Natural killer cell treated with Interleukin-12 subunit alpha and Interleukin-12 subunit beta and Interleukin-15 and Interleukin-18, amount 100 ng/mL, for 72 hours (primary cell): ENCODE measurements at regions not wholly inside any gene's neighbourhood (a gene's known extent, or its start where the extent isn't known, plus 50 kb on each side); places are given as distances from the start of the nearest gene placed in this dataset.

Source experiments
- ATAC-seq, 2 donors: fragments of 150-1000 bp; cut with Tn5 transposase in 1 of 2; sonication (Bioruptor Pico), chemical (Tn5 transposase) in 1 of 2; 2 replicates each; pipeline ENCODE4 v1.10.0; 2021
- DNase-seq: peaks from one replicate; pipeline ENCODE4 v3.0.0; 2022; ENCODE audit warnings: low spot score
- H3K27ac Mint-ChIP-seq, 2 donors: 1 replicate in 1 of 2; 2 replicates in 1 of 2; pipeline ENCODE4 v1.8.0; 2022; ENCODE audit warnings: mixed read lengths in 2 of 2, mild to moderate bottlenecking in 1 of 2, moderate library complexity in 1 of 2
- H3K27me3 Mint-ChIP-seq, 2 donors: 1 replicate in 1 of 2; 2 replicates in 1 of 2; pipeline ENCODE4 v1.8.0; 2022; ENCODE audit warnings: mixed read lengths in 2 of 2
- H3K36me3 Mint-ChIP-seq: one replicate; pipeline ENCODE4 v1.8.0; 2022; ENCODE audit warnings: mixed read lengths
- H3K4me1 Mint-ChIP-seq, 2 donors: 1 replicate in 1 of 2; 2 replicates in 1 of 2; pipeline ENCODE4 v1.8.0; 2022; ENCODE audit warnings: low read depth in 2 of 2, mixed read lengths in 2 of 2, mild to moderate bottlenecking in 1 of 2
- H3K4me3 Mint-ChIP-seq: one replicate; pipeline ENCODE4 v1.8.0; 2022; ENCODE audit warnings: mixed read lengths
- H3K9me3 Mint-ChIP-seq: 2 replicates; pipeline ENCODE4 v1.8.0; 2022; ENCODE audit warnings: mixed read lengths

DNA sequence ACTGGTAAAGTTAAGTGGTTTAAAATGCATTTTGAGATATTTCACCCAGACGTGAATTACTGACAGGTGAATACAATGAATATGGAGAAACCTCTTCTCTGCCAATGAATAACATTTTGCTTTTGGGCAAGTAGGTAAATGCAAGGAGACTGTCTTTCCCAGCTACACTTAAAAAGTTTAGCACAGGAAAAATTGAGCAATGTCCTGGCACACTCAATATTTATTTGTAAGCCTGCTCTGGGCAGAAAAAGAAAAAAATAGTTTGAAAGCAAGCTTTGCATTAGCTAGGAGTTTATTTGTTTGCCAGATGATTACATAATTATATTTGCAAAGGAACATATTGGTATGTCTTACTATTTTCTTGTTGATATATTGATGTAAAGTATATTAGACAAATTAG, 624.2 kb downstream of the ACTR3B start:
- Mint-ChIP-seq H3K27ac (no peak overlapping the region), H3K4me3 (no peak overlapping the region), H3K27me3 (peaks cover 0 to 5% of the 10 kb centered on the region in 2 donors), H3K9me3 (peaks cover 17% of the 10 kb centered on the region), H3K36me3 (no peaks in the 10 kb centered on the region), H3K4me1 (no peaks in the 10 kb centered on the region)
- ATAC-seq = no peak
- no peak for DNase-seq

DNA sequence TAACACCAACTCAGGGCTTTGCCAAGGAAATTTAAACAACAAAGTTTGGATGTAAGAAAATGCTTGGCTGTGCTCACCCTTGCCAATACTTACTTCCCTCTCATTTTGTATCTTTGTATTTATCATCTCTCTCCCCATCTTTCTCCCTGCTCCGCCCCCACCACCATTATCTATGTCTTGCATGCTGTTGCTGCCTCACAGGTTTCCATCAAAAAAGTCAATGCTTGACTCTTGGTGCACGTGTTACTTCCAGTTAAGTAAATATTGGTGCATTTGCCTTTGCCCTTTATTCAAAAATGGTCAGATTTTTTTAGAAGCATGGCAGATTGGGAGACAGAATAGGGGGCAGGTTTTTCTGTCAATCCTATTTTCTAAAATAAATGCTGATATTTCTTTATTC, 626.0 kb downstream of the ACTR3B start:
- DNase-seq (no peak), ATAC-seq (no peak)
- Mint-ChIP-seq H3K4me3 (no peak overlapping the region), H3K27ac (no peak overlapping the region), H3K9me3 (peaks cover 20% of the 10 kb centered on the region), H3K27me3 (peaks cover 0 to 5% of the 10 kb centered on the region in 2 donors), H3K4me1 (no peaks in the 10 kb centered on the region), H3K36me3 (no peaks in the 10 kb centered on the region)

DNA sequence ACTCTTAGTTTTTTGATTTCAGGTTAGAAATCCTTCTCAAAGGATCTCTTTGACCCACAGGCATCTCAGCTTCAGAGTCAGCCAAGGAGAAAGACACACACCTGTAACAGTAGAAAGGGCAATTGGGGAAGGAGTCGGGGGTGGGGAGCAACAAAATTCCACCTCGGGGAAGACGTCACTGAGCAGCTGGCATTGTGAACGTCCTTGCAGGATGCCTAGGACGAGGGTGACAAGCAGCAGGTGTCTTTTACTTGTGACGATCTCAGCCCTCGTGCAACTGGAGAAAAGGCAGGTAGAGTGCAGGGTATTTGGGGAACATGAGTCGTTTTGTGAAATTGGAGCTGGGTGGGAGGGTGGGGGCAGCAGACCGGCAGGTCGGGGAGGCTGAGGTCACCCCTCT, 627.0 kb downstream of the ACTR3B start:
- Mint-ChIP-seq H3K9me3 (peaks cover 24% of the 10 kb centered on the region), H3K27ac (no peak overlapping the region), H3K27me3 (peaks cover 0 to 2% of the 10 kb centered on the region in 2 donors), H3K4me1 (no peaks in the 10 kb centered on the region), H3K4me3 (no peak overlapping the region), H3K36me3 (no peaks in the 10 kb centered on the region)
- ATAC-seq (no peak), DNase-seq (no peak)

DNA sequence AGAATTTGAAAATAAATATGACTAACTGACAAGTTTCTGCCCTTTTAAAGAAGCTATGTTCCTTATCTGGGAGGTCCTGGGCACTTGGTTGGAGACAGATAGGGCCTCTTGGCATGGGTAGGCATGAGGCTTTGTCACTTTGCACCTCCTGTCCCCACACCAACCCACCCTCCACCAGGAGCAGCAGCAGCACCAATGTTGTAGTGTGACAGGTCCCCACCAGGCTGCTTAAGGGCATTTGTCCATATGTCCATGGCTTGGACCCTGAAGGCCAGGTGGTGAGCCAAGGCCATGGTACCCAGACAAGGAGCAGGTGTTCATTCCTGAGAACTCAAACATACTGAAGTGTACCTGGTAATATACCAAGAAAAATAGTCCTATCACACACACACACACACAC, 629.1 kb downstream of the ACTR3B start:
- Mint-ChIP-seq H3K27me3 (peaks cover 0 to 2% of the 10 kb centered on the region in 2 donors), H3K4me1 (no peaks in the 10 kb centered on the region), H3K4me3 (no peak overlapping the region), H3K9me3 (peaks cover 28% of the 10 kb centered on the region), H3K36me3 (no peaks in the 10 kb centered on the region), H3K27ac (no peak overlapping the region)
- DNase-seq (no peak), ATAC-seq (no peak)

DNA sequence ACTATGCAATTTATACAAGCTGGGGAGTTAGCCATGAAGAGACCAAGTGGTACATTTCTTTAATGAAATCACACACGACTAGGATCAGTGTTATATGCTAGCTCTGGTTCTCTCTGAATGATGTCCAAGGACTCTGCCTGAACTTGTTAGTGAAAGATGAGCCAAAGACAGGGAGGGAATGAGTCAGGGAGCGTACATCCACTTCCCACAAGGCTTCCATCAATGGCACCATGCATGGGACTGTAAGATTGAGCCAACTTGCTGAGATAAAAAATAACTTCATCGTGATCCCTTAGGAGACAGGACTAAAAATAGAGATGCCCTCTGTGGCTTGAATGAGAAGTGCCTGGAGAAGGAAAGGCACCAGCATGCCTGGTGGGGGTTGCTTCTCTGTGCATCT, 629.7 kb downstream of the ACTR3B start:
- ATAC-seq = no peak

DNA sequence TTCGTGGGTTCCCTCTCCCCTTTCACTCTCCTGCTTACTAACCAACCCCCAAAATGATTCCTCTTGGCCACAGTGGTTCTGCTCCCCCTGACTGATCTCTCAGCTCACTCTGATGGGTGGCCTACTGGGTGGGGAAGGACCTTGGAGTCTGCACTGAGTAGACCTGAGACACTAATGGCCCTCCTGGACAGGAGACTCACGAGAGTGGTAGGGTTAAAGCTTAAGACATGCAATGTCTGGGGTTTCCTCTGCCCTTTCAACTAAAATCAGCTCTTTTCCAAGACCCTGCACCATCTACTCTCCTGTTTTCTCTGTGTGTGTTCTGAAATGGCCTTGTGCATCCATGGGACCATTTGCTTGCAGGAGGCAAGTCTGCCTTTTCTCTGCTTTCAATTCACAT, 631.4 kb downstream of the ACTR3B start:
- no peaks in the 10 kb centered on the region for H3K4me1 Mint-ChIP-seq
- no peak for ATAC-seq

More for the DNA sequence above, 629.7 kb downstream of the ACTR3B start:
- Mint-ChIP-seq H3K4me3 (no peak overlapping the region), H3K9me3 (peaks cover 32% of the 10 kb centered on the region), H3K36me3 (no peaks in the 10 kb centered on the region), H3K4me1 (no peaks in the 10 kb centered on the region), H3K27ac (no peak overlapping the region), H3K27me3 (peaks cover 0 to 2% of the 10 kb centered on the region in 2 donors)
- DNase-seq = no peak

DNA sequence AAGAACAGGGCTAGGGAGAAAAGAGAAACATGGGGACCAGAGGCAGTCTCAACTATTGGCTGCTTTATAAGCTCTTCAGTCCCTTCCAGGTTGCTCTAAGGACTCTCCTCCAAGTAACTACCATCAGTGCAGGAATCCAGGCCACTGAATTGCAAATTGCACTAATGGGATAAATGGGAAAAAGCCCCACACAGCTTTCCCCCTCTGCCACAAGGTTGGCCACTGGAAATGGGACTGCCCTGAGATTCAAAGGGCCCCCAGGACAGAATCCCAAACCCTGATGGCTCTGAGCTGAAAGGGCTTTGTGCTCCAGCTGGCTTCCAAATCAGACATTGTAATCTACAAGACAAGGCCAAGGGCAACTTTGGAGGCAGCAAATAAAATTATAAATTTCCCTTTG, 633.2 kb downstream of the ACTR3B start:
- Mint-ChIP-seq H3K9me3 (peaks cover 20% of the 10 kb centered on the region), H3K4me3 (no peak overlapping the region), H3K4me1 (no peaks in the 10 kb centered on the region), H3K27me3 (no peaks in the 10 kb centered on the region), H3K36me3 (no peaks in the 10 kb centered on the region), H3K27ac (no peak overlapping the region)
- ATAC-seq (no peak), DNase-seq (no peak)

More for the DNA sequence above, 631.4 kb downstream of the ACTR3B start:
- H3K27me3 Mint-ChIP-seq = no peaks in the 10 kb centered on the region
- H3K36me3 Mint-ChIP-seq = no peaks in the 10 kb centered on the region
- no peak overlapping the region for H3K4me3 Mint-ChIP-seq
- H3K27ac Mint-ChIP-seq = no peak overlapping the region
- no peak for DNase-seq
- H3K9me3 Mint-ChIP-seq = peaks cover 27% of the 10 kb centered on the region

DNA sequence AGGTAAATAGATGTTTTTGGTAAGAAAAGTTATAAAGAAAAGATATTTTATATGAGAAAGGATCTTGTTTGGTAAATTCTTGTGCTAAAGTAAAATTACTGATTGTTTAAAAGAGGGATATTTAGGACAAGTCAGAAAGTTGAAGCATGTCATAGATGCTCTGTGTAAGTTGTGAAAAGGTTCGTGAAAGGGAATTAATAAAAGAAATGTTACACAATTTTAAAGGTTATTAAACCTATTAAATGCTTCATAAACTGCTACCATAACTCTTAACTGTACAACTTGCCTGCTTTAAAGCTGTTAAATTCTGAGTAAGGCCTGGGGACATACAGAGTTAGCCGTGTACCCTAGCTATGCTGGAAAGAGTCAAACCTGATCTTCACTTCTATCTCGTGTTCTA, 634.1 kb downstream of the ACTR3B start:
- no peak overlapping the region for H3K27ac Mint-ChIP-seq
- H3K27me3 Mint-ChIP-seq = no peaks in the 10 kb centered on the region
- no peaks in the 10 kb centered on the region for H3K36me3 Mint-ChIP-seq
- H3K4me1 Mint-ChIP-seq = no peaks in the 10 kb centered on the region
- DNase-seq (no peak), ATAC-seq (no peak)
- H3K9me3 Mint-ChIP-seq = peaks cover 22% of the 10 kb centered on the region
- H3K4me3 Mint-ChIP-seq = no peak overlapping the region

DNA sequence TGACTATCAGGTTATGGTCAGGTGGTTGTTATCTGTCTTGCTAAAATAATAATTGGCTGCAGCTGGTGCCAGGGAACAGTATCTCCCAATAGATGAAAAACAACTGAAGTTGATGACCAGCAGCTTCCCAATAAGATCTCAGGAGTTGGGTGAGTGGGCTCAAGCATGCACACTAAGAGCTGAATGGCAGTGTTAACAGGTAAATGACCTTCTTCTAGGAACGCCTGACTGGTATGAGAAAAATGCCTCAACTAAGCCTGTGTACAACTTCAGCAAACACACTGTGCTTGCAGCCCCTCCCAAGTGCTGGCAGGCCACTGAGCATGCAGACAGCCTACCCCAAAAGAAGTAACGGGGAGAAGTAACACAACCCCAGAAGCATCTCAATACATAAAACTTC, 636.9 kb downstream of the ACTR3B start:
- DNase-seq = no peak
- H3K27ac Mint-ChIP-seq = no peak overlapping the region
- H3K9me3 Mint-ChIP-seq = peaks cover 16% of the 10 kb centered on the region
- H3K4me3 Mint-ChIP-seq = no peak overlapping the region
- H3K4me1 Mint-ChIP-seq = no peaks in the 10 kb centered on the region
- H3K27me3 Mint-ChIP-seq = no peaks in the 10 kb centered on the region
- H3K36me3 Mint-ChIP-seq = no peaks in the 10 kb centered on the region
- no peak for ATAC-seq

DNA sequence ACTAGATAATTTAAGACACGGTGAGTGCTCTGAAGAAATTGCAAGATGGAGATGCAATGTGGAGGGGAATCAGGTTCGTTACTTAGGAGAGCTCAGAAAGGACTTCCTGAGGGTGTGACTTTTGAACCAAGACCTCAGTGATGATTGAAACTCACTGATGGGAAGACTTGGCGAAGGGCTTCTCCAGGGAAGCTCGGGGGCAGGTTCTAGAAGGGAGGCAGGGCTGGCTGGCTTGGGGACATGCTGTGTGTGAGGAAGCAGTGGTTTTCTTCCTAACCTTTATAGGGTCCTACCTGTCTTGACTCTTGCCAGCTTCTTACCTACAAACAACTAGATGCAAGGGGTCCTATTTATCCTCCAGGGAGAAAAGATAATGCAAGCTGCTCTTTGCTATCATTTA, 637.9 kb downstream of the ACTR3B start:
- DNase-seq = no peak
- H3K27me3 Mint-ChIP-seq = no peaks in the 10 kb centered on the region
- H3K4me1 Mint-ChIP-seq = no peaks in the 10 kb centered on the region
- H3K27ac Mint-ChIP-seq = no peak overlapping the region
- no peaks in the 10 kb centered on the region for H3K36me3 Mint-ChIP-seq
- H3K4me3 Mint-ChIP-seq = no peak overlapping the region
- peaks cover 19% of the 10 kb centered on the region for H3K9me3 Mint-ChIP-seq
- ATAC-seq = no peak

DNA sequence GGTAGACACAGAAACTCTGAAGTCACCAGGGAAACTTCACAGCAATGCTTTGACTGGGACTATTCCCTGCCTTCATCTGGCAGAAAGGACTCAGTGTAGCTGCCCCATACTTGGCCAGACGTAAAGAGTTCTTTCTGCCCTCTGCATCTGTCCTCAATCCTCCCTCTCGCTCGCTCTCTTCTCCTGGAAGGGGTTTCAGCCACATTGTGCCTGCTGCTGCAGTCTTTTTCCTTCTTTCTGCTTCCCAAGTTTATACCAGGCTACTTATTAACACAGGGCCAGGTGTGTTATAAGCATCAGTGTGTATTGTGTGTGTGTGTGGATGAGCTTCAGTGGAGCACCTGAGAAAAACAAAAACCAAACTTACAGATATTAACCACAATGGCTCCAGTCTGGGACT, 638.4 kb downstream of the ACTR3B start:
- ATAC-seq (no peak), DNase-seq (no peak)
- Mint-ChIP-seq H3K27ac (no peak overlapping the region), H3K36me3 (no peaks in the 10 kb centered on the region), H3K4me3 (no peak overlapping the region), H3K27me3 (no peaks in the 10 kb centered on the region), H3K4me1 (no peaks in the 10 kb centered on the region), H3K9me3 (peaks cover 22% of the 10 kb centered on the region)

DNA sequence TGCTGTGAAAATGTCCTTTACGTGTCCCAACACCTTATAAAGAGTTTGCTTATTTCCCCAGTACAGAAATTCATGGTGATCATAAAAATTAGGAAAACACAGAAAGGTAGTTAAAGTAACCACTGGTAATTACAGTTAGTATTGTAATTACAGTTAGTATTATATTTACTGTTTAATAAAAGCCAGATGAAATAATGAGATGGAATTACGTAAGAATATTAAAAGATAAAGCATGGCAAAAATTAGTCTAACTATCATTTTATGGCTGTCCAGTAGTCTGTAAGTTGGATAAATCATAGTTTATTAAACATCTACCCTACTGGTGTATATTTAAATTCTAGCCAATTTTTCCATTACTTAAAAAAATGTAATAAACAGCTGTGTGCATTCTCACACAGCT, 638.8 kb downstream of the ACTR3B start:
- H3K36me3 Mint-ChIP-seq = no peaks in the 10 kb centered on the region
- DNase-seq (no peak), ATAC-seq (no peak)
- no peaks in the 10 kb centered on the region for H3K27me3 Mint-ChIP-seq
- H3K4me1 Mint-ChIP-seq = no peaks in the 10 kb centered on the region
- H3K4me3 Mint-ChIP-seq = no peak overlapping the region
- H3K27ac Mint-ChIP-seq = no peak overlapping the region
- H3K9me3 Mint-ChIP-seq = peaks cover 18% of the 10 kb centered on the region

DNA sequence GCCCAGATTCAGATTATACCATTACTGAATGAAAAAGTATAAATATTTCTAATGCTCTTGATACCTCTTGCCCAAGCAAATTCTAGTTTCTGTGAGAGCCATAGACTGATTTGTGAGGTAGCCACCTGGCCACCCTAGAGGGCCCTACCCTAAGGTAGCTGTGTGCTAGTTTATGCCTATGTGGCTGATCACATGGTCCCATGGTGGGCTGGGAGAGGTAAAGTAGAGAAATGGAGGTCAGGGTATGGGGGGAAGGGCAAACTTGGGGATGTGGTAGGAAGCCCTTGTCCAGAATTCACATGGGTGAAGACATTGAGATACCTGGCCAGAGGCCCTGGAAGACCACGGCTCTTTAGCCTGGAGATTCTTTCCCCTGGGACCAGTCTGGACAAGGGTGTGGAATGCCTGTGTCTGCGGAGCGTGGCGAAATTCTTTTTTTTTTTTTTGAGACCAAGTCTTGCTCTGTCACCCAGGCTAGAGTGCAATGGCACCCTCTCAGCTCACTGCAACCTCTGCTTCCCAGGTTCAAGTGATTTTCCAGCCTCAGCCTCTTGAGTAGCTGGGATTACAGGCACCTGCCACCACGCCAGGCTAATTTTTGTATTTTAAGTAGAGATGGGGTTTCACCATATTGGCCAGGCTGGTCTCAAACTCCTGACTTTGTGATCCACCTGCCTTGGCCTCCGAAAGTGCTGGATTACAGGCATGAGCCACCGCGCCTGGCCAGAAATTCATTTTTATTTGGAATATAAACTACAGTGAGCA, 639.4 kb downstream of the ACTR3B start:
- no peak overlapping the region for H3K27ac Mint-ChIP-seq
- H3K36me3 Mint-ChIP-seq = no peaks in the 10 kb centered on the region
- ATAC-seq = no peak

DNA sequence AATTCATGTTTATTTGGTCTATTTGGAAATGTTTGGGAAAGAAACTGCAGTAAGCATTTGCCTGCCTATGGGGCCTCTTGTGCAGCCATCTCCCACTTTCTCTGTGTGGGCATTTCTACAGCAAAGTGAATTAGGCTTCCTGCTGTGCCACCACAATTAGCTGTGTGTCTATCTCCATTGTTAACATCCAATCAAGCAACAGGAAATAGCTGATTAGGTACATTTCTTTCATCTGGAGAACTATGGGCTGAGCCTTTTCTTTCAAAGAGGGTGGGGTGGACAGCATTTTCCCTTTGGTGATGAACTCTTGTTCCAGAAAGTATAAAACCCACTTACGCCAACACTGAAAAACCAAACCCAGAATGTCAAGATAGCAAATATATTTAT, 640.0 kb downstream of the ACTR3B start:
- Mint-ChIP-seq H3K27me3 (no peaks in the 10 kb centered on the region), H3K36me3 (no peaks in the 10 kb centered on the region), H3K27ac (no peak overlapping the region), H3K4me1 (no peaks in the 10 kb centered on the region), H3K9me3 (peaks cover 14% of the 10 kb centered on the region), H3K4me3 (no peak overlapping the region)
- DNase-seq (no peak), ATAC-seq (no peak)

More for the DNA sequence above, 639.4 kb downstream of the ACTR3B start:
- H3K4me3 Mint-ChIP-seq = no peak overlapping the region
- H3K4me1 Mint-ChIP-seq = no peaks in the 10 kb centered on the region
- DNase-seq = no peak
- peaks cover 16% of the 10 kb centered on the region for H3K9me3 Mint-ChIP-seq
- H3K27me3 Mint-ChIP-seq = no peaks in the 10 kb centered on the region
